Chondrocyte (in vitro differentiated cells): ENCODE measurements at regions not wholly inside any gene's neighbourhood (a gene's known extent, or its start where the extent isn't known, plus 50 kb on each side); places are given as distances from the start of the nearest gene placed in this dataset.
"Not testable (repeated sequence)": the region's sequence is repeated elsewhere in the genome, so short reads cannot be mapped to it uniquely, and the experiment has no call there.

Source experiments
- DNase-seq: peaks from one replicate; pipeline ENCODE4 v3.0.0; 2021; ENCODE audit warnings: mixed read lengths, low spot score
- H3K27ac Mint-ChIP-seq: one replicate; pipeline ENCODE4 v1.8.0; 2021; ENCODE audit warnings: mild to moderate bottlenecking, moderate library complexity, mixed read lengths; ENCODE audit not compliant: unreplicated experiment
- H3K27me3 Mint-ChIP-seq: 2 replicates; pipeline ENCODE4 v1.8.0; 2021; ENCODE audit warnings: low read depth, mixed read lengths
- H3K36me3 Mint-ChIP-seq: 2 replicates; pipeline ENCODE4 v1.8.0; 2021; ENCODE audit warnings: low read depth, mixed read lengths
- H3K4me1 Mint-ChIP-seq: 2 replicates; pipeline ENCODE4 v1.8.0; 2021; ENCODE audit warnings: low read depth, mild to moderate bottlenecking, mixed read lengths
- H3K4me3 Mint-ChIP-seq: one replicate; pipeline ENCODE4 v1.8.0; 2021; ENCODE audit warnings: mild to moderate bottlenecking, moderate library complexity, mixed read lengths; ENCODE audit not compliant: unreplicated experiment
- H3K9me3 Mint-ChIP-seq: 2 replicates; pipeline ENCODE4 v1.8.0; 2021; ENCODE audit warnings: low read depth, mixed read lengths
- TF ChIP-seq, protein P1 (sequence below): fragments of 200-600 bp; sonication (generic); IDR thresholded peaks from 2 replicates; pipeline ENCODE4 v1.5.0; 2021; ENCODE audit warnings: antibody characterized with exemption, mild to moderate bottlenecking, moderate library complexity

DNA sequence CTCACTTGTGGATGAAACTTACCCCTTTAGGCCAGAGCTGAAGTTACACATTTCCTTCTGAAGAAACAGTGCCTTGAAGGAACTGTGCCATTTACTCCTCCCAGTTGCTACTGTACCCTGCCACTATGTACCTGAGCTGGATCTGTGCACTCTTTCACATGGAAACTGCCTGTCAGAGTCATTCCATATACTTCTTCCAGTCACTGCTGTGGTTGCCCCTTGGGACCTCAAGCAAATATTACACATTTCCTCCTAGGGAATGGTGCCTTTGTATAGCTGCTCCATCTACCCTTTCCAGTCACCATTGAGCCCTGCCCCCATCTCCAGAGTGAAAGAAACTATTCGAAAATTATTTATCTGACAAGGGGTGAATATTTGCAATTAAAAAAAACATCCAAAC, 1328.3 kb downstream of the TECRL start:
- peaks cover 7% of the 10 kb centered on the region for H3K36me3 Mint-ChIP-seq
- H3K27me3 Mint-ChIP-seq: no peaks in the 10 kb centered on the region
- TF ChIP-seq, protein P1, sequence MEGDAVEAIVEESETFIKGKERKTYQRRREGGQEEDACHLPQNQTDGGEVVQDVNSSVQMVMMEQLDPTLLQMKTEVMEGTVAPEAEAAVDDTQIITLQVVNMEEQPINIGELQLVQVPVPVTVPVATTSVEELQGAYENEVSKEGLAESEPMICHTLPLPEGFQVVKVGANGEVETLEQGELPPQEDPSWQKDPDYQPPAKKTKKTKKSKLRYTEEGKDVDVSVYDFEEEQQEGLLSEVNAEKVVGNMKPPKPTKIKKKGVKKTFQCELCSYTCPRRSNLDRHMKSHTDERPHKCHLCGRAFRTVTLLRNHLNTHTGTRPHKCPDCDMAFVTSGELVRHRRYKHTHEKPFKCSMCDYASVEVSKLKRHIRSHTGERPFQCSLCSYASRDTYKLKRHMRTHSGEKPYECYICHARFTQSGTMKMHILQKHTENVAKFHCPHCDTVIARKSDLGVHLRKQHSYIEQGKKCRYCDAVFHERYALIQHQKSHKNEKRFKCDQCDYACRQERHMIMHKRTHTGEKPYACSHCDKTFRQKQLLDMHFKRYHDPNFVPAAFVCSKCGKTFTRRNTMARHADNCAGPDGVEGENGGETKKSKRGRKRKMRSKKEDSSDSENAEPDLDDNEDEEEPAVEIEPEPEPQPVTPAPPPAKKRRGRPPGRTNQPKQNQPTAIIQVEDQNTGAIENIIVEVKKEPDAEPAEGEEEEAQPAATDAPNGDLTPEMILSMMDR: no peak
- no peak for DNase-seq
- no peak overlapping the region for H3K27ac Mint-ChIP-seq
- peaks cover 12% of the 10 kb centered on the region for H3K9me3 Mint-ChIP-seq
- no peak overlapping the region for H3K4me3 Mint-ChIP-seq
- peaks cover 32% of the 10 kb centered on the region for H3K4me1 Mint-ChIP-seq

DNA sequence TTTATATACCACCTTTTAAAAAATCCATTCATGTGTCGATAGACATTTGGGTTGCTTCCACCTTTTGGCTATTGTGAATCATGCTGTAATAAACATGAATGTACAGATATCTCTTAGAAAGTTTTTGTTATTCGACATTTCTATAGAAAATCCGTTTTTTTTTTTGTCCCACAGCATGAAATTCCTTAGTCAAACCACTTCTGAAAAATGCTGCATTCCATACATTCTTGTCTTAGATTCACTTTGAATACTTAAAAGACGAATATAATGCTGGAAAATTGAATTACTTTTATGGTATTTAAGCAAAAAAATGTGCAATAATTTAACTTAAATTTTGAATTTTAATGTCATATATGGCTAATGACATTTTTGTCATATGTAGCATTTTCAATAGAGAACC, 1345.5 kb downstream of the TECRL start:
- Mint-ChIP-seq H3K36me3 (peaks cover 13% of the 10 kb centered on the region), H3K4me3 (no peak overlapping the region), H3K9me3 (peaks cover 40% of the 10 kb centered on the region), H3K4me1 (peaks cover 19% of the 10 kb centered on the region), H3K27me3 (no peaks in the 10 kb centered on the region), H3K27ac (peak overlapping the region; percentile 76)
- no peak for DNase-seq
- TF ChIP-seq, protein P1: no peak

DNA sequence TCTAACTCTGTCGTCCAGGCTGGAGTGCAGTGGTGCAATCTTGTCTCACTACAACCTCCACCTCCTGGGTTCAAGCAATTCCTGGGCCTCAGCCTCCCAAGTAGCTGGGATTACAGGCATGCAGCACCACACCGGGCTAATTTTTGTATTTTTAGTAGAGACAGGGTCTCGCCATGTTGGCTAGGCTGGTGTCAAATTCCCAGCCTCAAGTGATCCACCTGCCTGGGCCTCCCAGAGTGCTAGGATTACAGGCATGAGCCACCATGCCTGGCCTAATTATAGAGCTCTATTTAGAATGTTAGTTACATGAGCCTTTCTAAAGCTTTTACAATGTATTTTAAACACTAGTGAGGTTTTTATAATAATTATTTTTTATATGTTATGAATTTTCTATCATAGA, 1346.4 kb downstream of the TECRL start:
- not testable (repeated sequence) for H3K4me3 Mint-ChIP-seq, DNase-seq, H3K27me3 Mint-ChIP-seq, H3K27ac Mint-ChIP-seq
- Mint-ChIP-seq H3K4me1 (peaks cover 19% of the 10 kb centered on the region), H3K36me3 (peaks cover 12% of the 10 kb centered on the region), H3K9me3 (peaks cover 35% of the 10 kb centered on the region)

DNA sequence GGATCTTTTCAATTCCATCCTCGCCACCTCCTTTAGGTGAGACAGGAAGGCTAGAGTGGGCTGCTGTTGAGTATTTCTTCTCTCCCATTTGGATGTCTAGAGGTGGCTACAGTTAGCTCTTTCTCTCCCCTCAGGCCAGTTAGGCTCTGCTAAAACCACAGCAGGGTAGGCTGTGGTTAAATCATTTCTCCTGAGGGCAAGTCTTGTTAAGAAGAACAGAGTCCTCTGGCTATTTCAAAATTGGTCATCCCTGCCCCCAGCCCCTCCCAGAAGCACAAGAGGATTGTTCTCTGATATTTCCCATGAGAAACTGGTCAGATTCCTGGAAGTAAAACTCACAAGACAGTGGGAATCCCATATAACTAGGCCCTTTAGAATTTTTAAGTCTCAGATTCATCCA, 1359.5 kb downstream of the TECRL start:
- no peak overlapping the region for H3K4me3 Mint-ChIP-seq
- no peak for DNase-seq
- H3K27me3 Mint-ChIP-seq: no peaks in the 10 kb centered on the region
- H3K9me3 Mint-ChIP-seq: peaks cover 8% of the 10 kb centered on the region
- peaks cover 5% of the 10 kb centered on the region for H3K36me3 Mint-ChIP-seq
- H3K27ac Mint-ChIP-seq: peak overlapping the region; percentile 94
- TF ChIP-seq, protein P1: no peak
- H3K4me1 Mint-ChIP-seq: peaks cover 74% of the 10 kb centered on the region

DNA sequence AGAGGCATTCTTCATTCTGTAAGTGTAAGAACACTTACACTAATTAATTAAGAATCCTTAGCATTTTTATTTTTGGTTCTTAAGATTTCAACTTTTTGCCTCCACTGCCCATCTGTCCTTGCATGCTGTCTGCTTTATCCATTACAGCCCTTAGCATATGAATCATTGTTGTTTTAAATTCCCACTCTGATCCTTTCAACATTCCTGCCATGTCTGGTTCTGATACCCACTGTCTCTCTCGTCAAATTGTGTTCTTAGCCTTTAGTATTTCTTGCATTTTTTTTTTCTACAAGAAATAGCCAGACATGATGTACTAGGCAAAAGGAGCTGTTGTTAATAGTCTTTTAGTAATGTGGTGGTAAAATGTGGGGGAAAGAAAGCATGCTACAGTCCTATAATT, 1360.0 kb downstream of the TECRL start:
- Mint-ChIP-seq H3K4me3 (peak overlapping the region; percentile 28), H3K4me1 (peaks cover 74% of the 10 kb centered on the region), H3K27me3 (no peaks in the 10 kb centered on the region), H3K36me3 (peaks cover 4% of the 10 kb centered on the region), H3K27ac (peak overlapping the region; percentile 94), H3K9me3 (peaks cover 8% of the 10 kb centered on the region)
- TF ChIP-seq, protein P1: no peak
- DNase-seq: no peak

DNA sequence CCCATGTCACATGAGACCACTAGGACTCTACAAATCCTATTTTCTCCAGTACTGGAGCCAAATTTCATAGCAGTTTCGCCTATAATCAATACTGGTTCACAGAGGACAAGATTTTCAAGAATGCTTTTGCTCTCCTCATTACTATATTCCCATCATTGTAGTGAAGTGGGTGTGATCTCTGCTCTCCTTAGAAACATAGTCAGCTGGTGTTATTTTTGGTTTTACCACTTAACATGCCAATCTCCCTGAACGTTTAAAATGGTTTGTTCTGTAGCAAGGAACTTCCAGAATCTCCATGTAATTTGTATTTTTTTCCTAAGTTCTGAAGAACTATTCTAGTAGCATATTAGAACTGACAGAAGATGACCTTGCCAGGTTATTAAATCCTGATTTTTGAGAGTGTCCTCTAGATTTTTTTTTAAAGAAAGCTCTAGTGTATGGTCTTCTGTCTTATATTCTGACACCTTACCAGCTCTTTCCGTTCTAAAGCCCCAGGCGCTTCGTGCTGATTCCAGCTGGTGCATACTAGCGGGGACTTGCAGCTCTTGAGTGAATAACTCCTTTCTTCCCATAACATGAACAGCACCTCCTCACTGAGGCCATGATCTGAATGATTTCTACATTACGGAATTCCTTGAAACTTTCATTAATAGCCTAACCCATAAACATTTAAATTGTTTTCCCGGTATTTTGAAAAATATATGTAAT, 1372.9 kb downstream of the TECRL start:
- Mint-ChIP-seq H3K27me3 (no peaks in the 10 kb centered on the region), H3K4me1 (peaks cover 25% of the 10 kb centered on the region), H3K36me3 (peaks cover 2% of the 10 kb centered on the region), H3K4me3 (no peak overlapping the region), H3K27ac (no peak overlapping the region), H3K9me3 (peaks cover 3% of the 10 kb centered on the region)
- TF ChIP-seq, protein P1: no peak
- no peak for DNase-seq
